ENCODE measurements at regions not wholly inside any gene's neighbourhood (a gene's known extent, or its start where the extent isn't known, plus 50 kb on each side); places are given as distances from the start of the nearest gene placed in this dataset.

DNA sequence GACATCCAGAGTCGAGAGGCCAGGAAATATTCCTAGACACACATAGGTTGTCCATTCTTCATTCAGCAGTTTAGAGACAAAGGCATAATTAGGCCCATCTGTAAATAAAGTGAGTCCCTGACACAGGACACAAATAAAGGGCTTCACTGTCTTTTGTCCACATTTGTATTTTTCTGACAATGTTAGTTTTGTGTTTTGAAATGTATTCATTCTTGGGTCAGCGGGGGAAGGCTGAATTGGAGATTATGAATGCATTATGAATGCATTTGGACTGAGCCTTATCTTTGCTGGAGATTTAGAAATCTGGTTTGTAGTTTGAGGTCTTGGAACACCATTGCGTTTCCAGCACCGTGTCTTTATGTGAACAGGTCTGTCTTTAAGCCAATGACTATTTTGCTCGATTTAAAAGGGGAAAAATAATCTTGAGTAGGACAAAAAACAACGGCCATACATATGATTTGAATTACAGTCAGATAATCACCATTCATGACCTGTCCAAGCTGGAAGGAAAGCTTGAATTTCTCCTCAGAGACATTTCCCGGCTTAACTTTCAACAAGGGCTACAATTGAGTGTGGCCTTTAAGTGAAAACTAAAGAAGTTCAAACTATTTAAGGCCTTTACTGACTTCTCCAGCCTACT, 334.8 kb downstream of the WDR11 start:
- DNase-seq (ENCODE audit: low read depth, low spot score) (no peak), ATAC-seq (no peak), FAIRE-seq (no peak)
- Histone ChIP-seq H3K4me3 (no peak overlapping the region), H3K27ac (ENCODE audit: control insufficient read depth, insufficient read depth) (no peak overlapping the region), H3K79me2 (ENCODE audit: control insufficient read depth, insufficient read depth, low read length) (no peaks in the 10 kb centered on the region), H3K9ac (ENCODE audit: control insufficient read depth, insufficient read depth, low read length) (no peak overlapping the region), H3K27me3 (replicated peaks in 1 of 2; ENCODE audit: control insufficient read depth in 2 of 2, insufficient read depth in 2 of 2, low read length in 1 of 2) (peaks cover 0 to 2% of the 10 kb centered on the region in 2 experiments; a peak in 2 of 4 replicates), H3K36me3 (ENCODE audit: control insufficient read depth in 2 of 2, insufficient read depth in 2 of 2, low read length in 1 of 2) (no peaks in the 10 kb centered on the region), H2AFZ (ENCODE audit: control insufficient read depth, low read depth, low read length) (no peak overlapping the region), H3K9me3 (replicated peaks; ENCODE audit: control insufficient read depth, insufficient read depth, low read length) (no peaks in the 10 kb centered on the region), H4K20me1 (ENCODE audit: control insufficient read depth, insufficient read depth) (no peaks in the 10 kb centered on the region), H3K4me1 (ENCODE audit: control insufficient read depth, insufficient read depth, low read length) (no peaks in the 10 kb centered on the region), H3K4me2 (ENCODE audit: control insufficient read depth, insufficient read depth) (no peak overlapping the region)
- no peak for TF ChIP-seq CBX5 (IDR thresholded peaks at IDR 0.05; ENCODE audit: low read depth)
- no peak for TF ChIP-seq SREBF1 (IDR thresholded peaks at IDR 0.05; ENCODE audit: low read length)
- TF ChIP-seq HCFC1 (IDR thresholded peaks at IDR 0.05; ENCODE audit: low read length) = no peak
- no peak for TF ChIP-seq SMAD5 (IDR thresholded peaks at IDR 0.05; ENCODE audit: low read depth)
- no peak for TF ChIP-seq TARDBP (IDR thresholded peaks at IDR 0.05; ENCODE audit: borderline replicate concordance)
- TF ChIP-seq, protein P1, sequence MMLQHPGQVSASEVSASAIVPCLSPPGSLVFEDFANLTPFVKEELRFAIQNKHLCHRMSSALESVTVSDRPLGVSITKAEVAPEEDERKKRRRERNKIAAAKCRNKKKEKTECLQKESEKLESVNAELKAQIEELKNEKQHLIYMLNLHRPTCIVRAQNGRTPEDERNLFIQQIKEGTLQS (IDR thresholded peaks at IDR 0.05; ENCODE audit: borderline replicate concordance, extremely low read depth, low read depth, low read length) = no peak
- SMC1A ChIA-PET (ENCODE audit: uncharacterized antibody, unreplicated experiment) = interaction anchor here (0.6 kb wide), 1 partner anchor 17 kb away, joined by 3 read pairs; no protein-coding TSS in a partner anchor
- in situ Hi-C loops (cut with MboI) = no loop called here
- BruUV-seq (replicated peaks) = no TSS peak
- CTCF ChIA-PET = no interaction called here
- WGBS (ENCODE audit: insufficient coverage, insufficient replicate concordance, low lambda C conversion rate, missing lambda C conversion rate) = 16% methylated on average over 7 of the region's 7 CpGs
- POLR2A ChIA-PET = no interaction called here
- intact Hi-C loops (cut with micrococcal nuclease; ENCODE audit: unreplicated experiment) = no loop called here
- RAD21 ChIA-PET (ENCODE audit: unreplicated experiment) = no interaction called here

DNA sequence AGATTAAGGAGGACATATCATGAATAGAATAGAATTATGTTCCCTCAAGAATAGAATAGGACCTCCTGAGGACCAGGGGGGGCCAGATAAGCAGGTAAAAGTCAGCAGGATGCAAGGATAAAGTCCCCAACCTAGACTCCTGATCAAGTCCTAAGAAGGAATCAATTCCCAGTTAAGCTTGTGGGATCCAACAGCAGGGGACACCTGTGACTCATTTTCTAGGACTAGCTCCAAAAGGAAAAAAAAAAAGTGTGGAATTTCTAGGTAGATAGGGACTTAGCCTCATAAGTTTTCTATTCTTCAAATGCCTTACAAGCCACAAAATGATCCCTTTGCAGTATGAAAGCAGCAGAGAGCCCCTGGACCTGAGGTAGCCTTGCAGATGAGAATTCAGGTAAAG, 336.2 kb downstream of the WDR11 start:
- intact Hi-C loops (cut with micrococcal nuclease; ENCODE audit: unreplicated experiment) = no loop called here
- ChIA-PET CTCF (interaction anchor here (0.6 to 1.1 kb wide), 2 partner anchors 11 to 706 kb away, joined by 3 read pairs; no protein-coding TSS in a partner anchor), RAD21 (ENCODE audit: unreplicated experiment) (interaction anchor here (0.6 to 1.1 kb wide), 2 partner anchors 11 to 23 kb away, joined by 3 read pairs; no protein-coding TSS in a partner anchor)
- TF ChIP-seq SRF (IDR thresholded peaks at IDR 0.05; ENCODE audit: low read depth in 2 of 2, low read length in 2 of 2) (no peak), CBFB (IDR thresholded peaks at IDR 0.05; ENCODE audit: low read depth) (no peak), GABPA (IDR thresholded peaks at IDR 0.05; ENCODE audit: low read depth) (no peak), CREM (IDR thresholded peaks at IDR 0.05; ENCODE audit: low read depth) (no peak), NR2C1 (IDR thresholded peaks at IDR 0.05) (no peak), MYC (IDR thresholded peaks at IDR 0.05; ENCODE audit: insufficient read depth, insufficient read length, insufficient replicate concordance, low read length, severe bottlenecking) (no peak), NRF1 (conservative IDR thresholded peaks at IDR 0.05; ENCODE audit: low read depth, low read length) (no peak), MXI1 (IDR thresholded peaks at IDR 0.05; ENCODE audit: low read depth, low read length) (no peak), BCL11A (IDR thresholded peaks at IDR 0.05; ENCODE audit: low read depth, low read length) (no peak)
- TF ChIP-seq, protein P2, sequence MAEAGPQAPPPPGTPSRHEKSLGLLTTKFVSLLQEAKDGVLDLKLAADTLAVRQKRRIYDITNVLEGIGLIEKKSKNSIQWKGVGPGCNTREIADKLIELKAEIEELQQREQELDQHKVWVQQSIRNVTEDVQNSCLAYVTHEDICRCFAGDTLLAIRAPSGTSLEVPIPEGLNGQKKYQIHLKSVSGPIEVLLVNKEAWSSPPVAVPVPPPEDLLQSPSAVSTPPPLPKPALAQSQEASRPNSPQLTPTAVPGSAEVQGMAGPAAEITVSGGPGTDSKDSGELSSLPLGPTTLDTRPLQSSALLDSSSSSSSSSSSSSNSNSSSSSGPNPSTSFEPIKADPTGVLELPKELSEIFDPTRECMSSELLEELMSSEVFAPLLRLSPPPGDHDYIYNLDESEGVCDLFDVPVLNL (IDR thresholded peaks at IDR 0.05; ENCODE audit: low read depth, low read length) = no peak
- TF ChIP-seq, protein P3, sequence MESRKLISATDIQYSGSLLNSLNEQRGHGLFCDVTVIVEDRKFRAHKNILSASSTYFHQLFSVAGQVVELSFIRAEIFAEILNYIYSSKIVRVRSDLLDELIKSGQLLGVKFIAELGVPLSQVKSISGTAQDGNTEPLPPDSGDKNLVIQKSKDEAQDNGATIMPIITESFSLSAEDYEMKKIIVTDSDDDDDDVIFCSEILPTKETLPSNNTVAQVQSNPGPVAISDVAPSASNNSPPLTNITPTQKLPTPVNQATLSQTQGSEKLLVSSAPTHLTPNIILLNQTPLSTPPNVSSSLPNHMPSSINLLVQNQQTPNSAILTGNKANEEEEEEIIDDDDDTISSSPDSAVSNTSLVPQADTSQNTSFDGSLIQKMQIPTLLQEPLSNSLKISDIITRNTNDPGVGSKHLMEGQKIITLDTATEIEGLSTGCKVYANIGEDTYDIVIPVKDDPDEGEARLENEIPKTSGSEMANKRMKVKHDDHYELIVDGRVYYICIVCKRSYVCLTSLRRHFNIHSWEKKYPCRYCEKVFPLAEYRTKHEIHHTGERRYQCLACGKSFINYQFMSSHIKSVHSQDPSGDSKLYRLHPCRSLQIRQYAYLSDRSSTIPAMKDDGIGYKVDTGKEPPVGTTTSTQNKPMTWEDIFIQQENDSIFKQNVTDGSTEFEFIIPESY (IDR thresholded peaks at IDR 0.05) = no peak

More for the DNA sequence above, 336.2 kb downstream of the WDR11 start:
- Histone ChIP-seq H3K79me2 (ENCODE audit: control insufficient read depth, insufficient read depth, low read length) (no peaks in the 10 kb centered on the region), H3K4me1 (ENCODE audit: control insufficient read depth, insufficient read depth, low read length) (no peaks in the 10 kb centered on the region), H3K36me3 (ENCODE audit: control insufficient read depth in 2 of 2, insufficient read depth in 2 of 2, low read length in 1 of 2) (no peaks in the 10 kb centered on the region), H3K4me2 (ENCODE audit: control insufficient read depth, insufficient read depth) (no peak overlapping the region), H3K9ac (ENCODE audit: control insufficient read depth, insufficient read depth, low read length) (no peak overlapping the region), H3K4me3 (no peak overlapping the region), H2AFZ (ENCODE audit: control insufficient read depth, low read depth, low read length) (no peak overlapping the region), H4K20me1 (ENCODE audit: control insufficient read depth, insufficient read depth) (no peaks in the 10 kb centered on the region), H3K27me3 (replicated peaks in 1 of 2; ENCODE audit: control insufficient read depth in 2 of 2, insufficient read depth in 2 of 2, low read length in 1 of 2) (peaks cover 0 to 2% of the 10 kb centered on the region in 2 experiments; a peak in 2 of 4 replicates), H3K27ac (ENCODE audit: control insufficient read depth, insufficient read depth) (no peak overlapping the region), H3K9me3 (replicated peaks; ENCODE audit: control insufficient read depth, insufficient read depth, low read length) (no peaks in the 10 kb centered on the region)
- no TSS peak for BruUV-seq (replicated peaks)
- ATAC-seq (no peak), FAIRE-seq (no peak), DNase-seq (ENCODE audit: low read depth, low spot score) (no peak)
- POLR2A ChIA-PET = no interaction called here
- SMC1A ChIA-PET (ENCODE audit: uncharacterized antibody, unreplicated experiment) = interaction anchor here (1.0 kb wide), 1 partner anchor 8 kb away, joined by 5 read pairs; no protein-coding TSS in a partner anchor
- in situ Hi-C loops (cut with MboI) = no loop called here

Measured in GM12878 (cell line).